Activated CD8-positive, alpha-beta memory T cell treated with anti-CD3 and anti-CD28 coated beads, Interleukin-2, amount 50 U/mL, for 48 hours (primary cell): ENCODE measurements at regions not wholly inside any gene's neighbourhood (a gene's known extent, or its start where the extent isn't known, plus 50 kb on each side); places are given as distances from the start of the nearest gene placed in this dataset.
"Not testable (repeated sequence)": the region's sequence is repeated elsewhere in the genome, so short reads cannot be mapped to it uniquely, and the experiment has no call there.

ENCODE experiments used
- DNase-seq: peaks from one replicate; pipeline ENCODE4 v3.0.0-alpha.2; 2020

DNA sequence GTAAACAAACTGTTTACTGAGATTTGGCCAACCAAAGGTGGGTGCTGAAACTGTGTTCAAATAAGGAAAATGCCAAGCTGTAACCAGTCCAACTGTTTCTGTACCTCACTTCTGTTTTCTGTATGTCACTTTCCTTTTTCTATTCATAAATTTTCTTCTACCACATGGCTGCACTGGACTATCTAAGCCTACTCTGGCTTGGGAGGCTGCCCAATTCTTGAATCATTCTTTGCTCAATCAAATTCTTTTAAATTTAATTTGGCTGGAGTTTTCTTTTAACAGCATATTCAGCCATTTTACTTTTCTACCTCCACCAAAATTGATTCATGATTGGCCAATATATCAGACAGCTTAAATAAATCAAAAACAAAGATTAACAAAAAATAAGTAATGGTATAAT lies 1575.5 kb upstream of the SPRY2 start:
- DNase-seq, result no peak

DNA sequence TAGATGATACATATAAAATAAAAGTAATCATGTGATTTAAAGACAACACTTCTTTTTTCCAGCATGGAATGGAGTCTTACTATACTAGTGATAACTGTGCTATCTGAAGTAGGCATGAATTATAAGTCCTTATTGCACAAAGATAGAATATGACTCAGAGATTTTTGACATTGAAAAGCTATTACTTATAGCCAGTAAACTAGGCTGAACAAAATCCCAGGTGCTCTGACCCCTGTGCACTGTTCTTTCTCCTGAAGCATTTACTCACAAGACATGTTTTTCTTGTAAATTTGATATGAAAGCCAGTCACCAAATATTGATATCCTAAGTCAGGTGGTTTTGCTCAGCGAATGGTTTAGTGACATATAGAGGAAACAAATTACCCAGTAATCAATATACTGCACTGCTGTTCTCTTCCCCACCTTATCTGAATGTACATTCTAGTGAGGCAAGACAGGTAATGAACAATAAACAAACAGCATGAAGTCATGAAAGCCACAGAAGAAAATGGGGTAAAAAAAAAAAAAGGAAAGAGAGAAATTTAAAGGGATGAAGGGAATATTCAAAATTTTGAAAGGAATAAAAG lies 1567.0 kb upstream of the SPRY2 start:
- no peak for DNase-seq

DNA sequence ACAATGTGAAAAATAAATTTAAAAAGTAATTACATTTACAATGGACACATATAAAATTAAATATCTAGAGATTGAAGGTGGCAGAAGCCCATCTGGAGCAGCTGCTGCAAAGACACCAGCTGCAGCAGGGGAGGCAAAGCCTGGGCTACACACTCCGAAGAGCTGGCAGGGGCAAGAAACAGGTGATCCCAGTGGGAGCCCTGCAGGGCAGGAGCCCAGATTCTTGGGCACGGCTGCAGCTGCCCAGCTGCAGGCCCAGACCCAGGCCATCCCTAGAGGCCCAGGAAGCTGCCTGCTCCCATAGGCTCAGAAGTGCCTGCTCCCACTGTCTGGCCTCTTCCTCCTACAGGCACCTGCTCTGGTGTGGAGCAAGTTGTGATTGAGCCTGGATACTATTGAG lies 1547.9 kb upstream of the SPRY2 start:
- DNase-seq, result no peak

DNA sequence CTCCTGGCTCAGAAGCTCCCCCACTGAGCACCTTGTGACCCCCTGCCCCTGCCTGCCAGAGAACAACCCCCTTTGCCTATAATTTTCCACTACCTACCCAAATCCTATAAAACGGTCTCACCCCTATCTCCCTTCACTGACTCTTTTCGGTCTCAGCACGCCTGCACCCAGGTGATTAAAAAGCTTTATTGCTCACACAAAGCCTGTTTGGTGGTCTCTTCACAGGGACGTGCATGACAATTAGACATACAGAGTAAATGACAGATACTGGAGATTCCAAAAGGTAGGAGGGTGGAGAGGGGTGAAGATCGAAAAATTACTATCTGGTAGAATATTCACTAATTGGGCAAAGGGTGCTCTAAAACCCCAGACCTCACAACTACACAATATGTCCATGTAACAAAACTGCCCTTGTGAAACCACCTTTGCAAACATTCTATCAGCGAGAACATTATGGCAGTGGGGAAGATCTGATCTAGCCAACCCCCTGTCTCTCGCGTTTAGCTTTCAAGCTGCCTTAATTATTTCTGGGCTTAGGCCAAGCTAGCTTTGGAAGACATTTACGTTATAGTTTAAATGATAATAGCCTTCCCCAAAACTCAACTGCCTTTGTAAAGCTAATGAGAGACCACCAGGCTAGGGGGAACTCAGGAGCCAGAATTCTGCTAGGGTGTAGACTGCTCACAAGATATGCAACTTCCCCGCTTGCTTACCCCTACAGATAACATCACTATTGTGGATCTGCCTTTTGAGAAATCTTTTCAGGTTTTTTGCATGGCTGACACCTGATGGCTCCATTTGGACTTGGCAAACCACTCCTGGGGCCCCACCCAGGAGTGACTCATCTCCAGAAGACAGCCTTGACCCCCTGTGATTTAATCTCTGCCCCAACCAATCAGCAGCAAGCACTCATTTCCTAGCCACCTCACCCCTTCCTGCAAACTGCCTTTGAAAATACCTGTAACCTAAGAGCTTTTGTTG lies 1534.0 kb upstream of the SPRY2 start:
- DNase-seq, result no peak

DNA sequence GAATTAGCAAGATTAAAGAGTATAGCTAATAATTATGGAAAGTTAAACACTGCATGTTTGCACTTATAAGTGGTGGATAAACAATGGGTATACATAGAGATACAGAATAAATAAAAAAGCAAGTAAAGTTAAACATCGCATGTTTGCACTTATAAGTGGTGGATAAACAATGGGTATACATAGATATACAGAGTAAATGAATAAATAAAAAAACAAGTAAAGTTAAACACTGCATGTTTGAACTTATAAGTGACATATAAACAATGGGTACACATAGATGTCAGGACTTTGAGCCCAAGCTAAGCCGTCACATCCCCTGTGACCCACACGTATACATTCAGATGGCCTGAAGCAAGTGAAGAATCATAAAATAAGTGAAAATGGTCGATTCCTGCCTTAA lies 1533.3 kb upstream of the SPRY2 start:
- DNase-seq, result no peak

DNA sequence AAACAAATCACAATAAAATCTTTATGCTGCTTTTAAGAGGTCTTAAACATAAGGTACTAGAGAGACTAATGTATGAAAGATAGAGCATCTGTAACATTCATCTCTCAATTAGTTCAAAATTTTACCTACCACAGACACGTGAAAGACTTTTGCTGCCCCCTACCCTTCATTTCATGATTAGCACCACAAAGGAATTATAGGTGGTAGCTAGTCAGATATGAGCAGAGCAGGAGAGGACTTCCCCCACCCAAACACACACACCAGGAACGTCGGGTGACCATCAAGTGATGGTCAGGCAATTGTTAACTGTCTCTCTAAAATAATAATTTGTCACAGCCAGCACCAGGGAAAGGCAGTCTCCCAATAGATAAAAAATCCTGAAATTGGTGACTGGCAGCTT lies 1531.7 kb upstream of the SPRY2 start:
- no peak for DNase-seq

DNA sequence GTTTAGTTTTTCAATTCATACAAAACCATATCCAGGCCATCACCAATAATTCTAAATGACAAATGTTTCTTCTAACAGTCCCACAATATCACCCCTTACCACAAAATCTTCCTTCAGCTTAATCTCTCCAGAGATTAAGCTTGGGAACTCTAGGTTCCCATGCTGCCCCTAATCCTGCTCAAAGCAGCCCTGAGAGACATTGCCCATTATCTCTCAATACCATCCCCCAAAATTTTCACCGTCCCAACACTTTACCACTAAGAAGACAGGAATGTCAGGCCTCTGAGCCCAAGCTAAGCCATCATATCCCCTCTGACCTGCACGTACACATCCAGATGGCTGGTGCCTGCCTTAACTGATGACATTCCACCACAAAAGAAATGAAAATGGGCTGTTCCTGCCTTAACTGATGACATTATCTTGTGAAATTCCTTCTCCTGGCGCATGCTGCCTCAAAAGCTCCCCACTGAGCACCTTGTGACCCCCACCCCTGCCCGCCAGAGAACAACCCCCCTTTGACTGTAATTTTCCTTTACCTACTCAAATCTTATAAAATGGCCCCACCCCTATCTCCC lies 1530.9 kb upstream of the SPRY2 start:
- DNase-seq, result not testable (repeated sequence)

DNA sequence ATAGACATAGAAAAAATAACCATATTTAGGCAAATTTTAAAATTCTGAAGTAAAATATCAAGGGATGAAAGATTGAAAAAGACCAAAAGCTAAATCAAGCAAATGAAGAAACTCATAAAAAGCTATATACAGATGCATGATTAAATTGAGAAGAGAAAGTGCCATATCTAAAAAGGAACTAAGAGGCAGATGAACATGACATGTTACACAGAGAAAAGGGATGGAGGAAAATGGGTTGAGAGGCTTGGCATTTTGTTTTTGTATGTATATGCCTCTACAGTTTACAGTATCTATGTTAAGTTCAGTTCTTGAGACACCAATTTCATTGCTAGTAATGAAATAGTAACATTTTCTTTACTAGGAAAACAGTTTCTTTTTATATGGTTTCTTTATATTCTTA lies 1507.4 kb upstream of the SPRY2 start:
- DNase-seq, result no peak

DNA sequence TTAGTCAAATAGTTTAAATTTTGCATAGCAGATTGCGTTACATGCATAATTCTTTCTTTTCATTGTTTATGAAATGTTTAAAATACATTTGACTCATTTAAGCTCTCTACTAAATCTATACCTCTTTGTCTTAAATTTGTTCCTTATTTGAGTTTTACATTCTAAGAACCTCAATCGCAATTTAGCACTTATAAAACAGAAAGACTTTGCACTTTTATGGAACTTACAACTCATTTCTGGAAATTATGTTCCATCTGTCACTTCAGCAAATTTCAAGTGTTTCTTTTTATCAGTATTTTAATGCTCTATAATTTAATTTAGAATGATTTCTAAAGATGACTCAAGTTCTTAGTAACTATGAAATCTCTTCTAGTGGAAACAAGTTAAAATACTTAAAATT lies 1505.8 kb upstream of the SPRY2 start:
- no peak for DNase-seq

DNA sequence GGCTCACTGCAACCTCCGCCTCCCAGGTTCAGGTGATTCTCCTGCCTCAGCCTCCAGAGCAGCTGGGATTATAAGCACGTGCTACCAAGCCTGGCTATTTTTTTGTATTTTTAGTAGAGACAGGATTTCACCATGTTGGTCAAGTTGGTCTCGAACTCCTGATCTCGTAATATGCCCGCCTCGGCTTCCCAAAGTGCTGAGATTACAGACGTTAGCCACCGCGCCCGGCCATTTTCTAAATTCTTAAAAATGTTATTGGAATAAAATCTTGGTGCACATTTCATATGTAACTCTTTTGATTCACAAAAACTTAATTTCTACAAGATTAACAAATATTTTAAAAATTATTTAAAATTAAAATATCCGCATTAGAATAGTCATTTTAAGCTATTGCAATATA lies 1480.3 kb upstream of the SPRY2 start:
- DNase-seq, result no peak

DNA sequence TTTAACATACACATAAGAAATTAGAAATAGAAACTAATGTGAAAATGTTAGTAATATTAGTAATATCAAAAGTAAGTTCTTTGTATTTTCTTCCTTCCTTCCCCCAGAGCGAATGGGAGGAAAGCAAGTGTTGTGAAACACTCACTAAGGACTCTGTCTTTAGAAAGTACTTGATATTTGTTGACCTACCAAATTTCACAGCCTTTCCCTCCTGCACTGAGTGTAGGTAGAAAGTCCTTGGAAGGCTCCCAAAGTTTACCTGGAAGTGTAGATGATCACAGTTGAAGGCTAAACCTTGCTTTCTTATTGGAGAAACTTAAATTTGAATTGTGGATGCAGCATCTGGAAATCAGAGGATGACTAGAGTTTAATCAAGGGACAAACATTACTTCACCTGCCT lies 1459.5 kb upstream of the SPRY2 start:
- no peak for DNase-seq

DNA sequence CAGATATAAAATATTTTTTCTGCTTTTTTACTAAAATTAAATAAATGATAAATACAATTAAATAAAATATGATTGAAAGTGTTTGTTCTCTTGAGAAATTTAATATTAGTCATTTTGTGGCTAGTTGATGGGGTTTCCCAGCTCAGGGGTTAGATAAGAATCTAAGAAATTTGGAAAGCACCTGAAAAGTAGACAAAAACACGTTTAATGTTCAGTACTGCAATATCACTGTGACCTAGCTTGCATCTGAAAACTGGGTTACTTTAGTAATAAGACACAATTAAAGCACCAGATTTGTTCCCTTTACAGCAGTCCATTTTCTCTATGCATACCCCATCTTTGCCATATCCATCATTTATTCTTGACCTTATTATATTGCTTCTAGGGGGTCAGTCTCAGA lies 1454.8 kb upstream of the SPRY2 start:
- no peak for DNase-seq

DNA sequence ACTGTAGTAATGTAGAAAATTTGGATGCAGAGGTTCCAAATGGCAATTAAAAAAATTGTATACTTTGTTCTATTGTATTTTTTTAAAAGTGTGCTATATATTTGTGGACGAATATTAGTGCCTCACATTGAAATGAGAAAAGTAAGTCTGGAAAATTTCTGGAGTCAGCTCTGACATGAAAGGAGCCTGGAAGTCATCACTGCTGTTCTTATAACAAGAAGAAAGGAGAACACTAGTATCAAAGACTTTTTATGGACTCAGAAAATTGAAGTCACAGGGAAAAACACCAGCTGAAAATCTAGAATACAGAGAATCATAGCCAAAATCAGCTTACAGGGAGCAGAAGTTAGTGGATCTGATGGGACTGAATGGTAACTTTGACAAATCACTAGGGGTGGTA lies 1450.7 kb upstream of the SPRY2 start:
- no peak for DNase-seq

DNA sequence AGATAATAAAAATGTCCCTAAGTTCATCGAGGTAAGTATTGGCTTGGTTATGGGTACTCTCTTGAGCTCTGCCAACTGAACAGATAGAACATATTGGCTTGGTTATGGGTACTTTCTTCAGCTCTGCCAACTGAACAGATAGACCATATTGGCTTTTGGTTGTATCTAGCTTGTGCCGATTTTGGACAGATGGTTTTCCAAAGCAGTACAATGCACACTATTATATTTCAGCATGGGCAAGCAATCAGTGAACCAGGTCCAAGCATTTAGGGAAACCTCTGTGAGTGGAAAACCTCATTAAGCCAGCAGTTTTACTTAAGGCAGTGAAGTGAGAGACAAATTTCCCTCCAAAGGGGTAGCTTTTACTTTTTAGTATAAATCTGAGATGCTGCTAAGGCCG lies 1440.5 kb upstream of the SPRY2 start:
- no peak for DNase-seq

DNA sequence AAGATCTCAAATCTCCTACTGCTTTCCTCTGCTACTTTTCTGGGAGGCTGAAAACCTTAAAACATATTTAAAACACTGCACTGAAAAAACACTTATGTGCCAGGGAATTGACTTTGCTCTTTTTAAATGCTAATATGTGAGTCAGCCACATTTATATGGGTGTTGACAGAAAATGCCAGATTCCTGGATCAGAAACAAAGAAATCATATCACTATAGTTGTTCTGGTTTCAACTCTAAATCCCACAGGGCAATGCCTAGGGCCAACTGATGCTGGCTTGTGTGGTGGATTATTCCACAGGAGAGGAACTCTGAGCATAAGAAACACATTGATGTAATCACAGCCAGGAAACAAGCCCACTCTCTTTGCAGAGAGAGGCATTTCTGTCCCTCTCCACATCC lies 1439.0 kb upstream of the SPRY2 start:
- DNase-seq, result no peak

DNA sequence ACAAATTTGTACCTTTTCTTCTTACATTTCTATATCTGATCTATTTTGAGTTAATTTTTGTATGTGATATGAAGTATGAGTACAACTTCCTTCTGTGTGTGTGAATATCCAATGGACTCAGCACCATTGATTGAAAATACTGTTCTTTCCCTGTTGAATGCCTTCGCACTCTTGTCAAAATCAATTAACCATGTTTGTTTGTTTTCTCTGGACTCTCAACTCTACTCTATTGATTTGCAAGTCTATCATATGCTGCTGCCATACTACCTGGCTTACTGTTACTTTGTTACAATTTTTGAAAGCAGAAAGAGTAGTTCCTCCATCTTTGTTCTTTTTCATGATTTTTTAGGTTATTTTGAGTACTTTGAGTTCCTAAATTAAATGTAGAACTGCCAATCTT lies 1437.4 kb upstream of the SPRY2 start:
- no peak for DNase-seq

DNA sequence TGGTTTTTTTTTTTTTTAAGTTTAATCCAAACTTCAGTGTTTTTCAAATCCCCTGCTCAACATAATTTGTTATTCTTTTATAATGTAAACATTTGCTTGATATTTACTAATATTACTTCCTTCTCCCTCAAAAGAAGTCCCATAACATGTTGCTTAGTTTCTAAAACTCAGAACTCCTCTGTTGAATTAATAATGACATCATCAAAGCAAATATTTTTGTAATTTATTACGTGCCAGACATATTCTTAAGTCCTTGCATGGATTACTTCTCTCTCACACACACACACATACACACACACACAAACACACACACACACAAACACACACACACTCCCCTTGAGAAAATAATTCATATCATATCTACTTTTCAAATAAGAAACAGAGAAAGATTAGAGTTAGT lies 1432.3 kb upstream of the SPRY2 start:
- no peak for DNase-seq

DNA sequence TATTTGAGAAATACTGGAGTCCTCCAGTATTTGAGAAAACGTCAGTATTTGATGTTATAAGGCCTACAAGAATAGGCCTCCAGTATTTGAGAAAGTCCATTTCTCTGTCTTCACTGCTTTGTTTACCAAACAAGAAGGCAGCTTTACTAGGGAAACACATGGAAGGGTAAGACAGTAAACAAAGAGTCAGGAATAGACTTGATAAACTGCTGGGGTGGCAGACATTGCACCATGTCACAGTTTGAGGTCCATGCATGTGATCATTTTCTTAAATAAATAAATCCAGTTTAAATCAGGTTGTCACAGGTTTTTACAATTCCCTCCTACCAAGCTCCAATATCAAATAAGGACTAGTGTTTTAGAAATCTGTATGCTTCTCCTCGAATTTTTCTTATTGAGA lies 1431.0 kb upstream of the SPRY2 start:
- DNase-seq, result no peak

DNA sequence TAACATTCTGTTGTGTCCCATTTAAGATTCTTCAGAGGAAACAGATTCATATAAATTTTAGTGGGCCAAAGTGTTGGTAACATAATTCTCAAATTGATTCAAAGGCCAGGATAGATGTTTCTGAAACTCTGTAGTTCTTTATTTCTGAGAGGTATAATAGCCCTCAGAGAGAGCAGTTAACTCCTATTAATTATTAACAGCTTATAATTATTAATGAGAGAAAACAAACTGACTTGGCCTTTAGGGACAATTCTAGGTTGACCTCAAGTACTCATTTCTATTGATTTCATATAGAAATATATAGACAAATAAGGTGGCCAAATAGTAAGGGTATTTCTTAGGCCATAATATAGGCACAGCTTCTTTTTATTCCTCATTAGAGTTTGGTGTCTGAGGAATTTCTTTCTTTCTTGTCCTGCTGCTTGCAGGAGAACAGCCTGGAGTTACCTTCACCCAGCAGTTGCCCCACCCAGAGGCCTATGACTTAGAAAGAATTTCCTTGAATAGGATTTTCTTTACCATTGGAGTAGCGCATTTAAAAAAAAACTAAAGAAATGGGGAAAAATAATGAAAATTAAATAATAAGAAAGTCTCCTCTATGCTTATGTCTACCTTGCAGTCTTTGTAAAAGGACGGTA lies 1430.1 kb upstream of the SPRY2 start:
- no peak for DNase-seq

DNA sequence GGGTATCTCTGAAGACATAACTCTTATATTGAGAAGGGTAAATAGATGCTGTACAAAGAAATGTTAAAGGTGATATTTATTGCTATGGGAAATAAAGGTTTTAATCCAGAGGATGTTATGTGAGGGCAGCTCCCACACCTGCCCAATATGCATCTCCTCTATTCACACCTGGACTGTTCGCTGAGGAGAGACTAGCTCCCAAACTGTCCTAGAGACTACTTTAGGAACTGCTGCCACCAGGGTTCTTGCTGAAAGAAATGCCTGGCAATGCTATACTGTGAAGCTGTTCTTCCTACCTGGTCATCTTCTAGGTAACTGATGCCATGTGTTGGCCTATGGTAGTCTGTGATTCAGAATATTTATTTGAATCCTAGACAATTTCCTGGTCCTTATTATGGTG lies 1421.5 kb upstream of the SPRY2 start:
- DNase-seq, result no peak

DNA sequence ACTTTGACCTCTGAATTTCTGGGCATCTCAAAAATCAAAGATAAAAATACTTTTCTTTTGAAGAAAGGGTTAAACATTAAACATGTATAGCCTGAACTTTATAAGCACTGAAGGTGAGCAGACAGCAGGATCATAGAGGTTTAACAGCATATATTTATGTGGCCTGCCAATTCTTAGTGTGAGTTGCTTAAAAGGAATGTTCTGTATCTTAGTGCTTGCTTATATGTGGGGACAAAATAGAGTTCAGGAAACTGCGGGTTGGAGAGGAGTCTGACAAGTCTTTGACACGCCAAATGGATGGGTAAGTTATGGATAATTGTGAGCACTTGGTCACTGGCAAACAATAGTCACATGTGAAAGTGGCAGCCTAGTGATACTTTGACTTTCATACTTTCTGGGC lies 1419.4 kb upstream of the SPRY2 start:
- DNase-seq, result no peak

DNA sequence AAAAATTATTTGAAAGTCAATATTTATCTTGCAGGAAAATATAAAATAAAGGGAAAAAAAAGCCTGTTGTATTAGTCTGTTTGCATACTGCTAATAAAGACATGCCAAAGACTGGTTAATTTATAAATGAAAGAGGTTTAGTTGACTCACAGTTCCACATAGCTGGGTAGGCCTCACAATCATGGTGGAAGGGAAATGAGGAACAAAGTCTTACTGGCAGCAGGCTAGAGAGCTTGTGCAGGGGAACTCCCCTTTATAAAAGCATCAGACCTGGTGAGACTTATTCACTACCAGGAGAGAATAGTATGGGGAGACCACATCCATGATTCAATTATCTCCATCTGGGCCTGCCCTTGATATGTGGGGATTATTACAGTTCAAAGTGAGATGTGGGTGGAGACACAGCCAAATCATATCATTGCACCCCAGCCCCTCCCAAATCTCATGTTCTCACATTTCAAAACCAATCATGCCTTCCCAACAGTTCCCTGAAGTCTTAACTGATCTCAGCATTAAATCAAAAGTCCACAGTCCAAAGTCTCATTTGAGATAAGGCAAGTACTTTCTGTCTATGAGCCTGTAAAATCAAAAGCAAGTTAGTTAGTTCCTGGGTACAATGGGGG lies 1416.5 kb upstream of the SPRY2 start:
- no peak for DNase-seq

DNA sequence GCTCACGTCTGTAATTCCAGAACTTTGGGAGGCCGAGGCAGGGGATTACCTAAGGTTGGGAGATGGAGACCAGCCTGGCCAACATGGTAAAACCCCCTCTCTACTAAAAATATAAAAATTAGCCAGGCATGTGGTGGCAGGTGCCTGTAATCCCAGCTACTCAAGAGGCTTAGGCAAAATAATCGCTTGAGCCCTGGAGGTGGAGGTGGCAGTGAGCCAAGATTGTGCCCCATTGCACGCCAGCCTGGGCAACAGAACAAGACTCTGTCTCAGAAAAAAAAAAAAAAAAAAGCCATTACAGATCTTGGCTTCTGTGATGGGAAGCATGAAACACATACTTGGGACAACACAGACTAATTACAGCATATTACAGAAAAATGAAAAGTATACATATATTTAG lies 1404.5 kb upstream of the SPRY2 start:
- DNase-seq, result no peak
